ENCODE measurements at regions not wholly inside any gene's neighbourhood (a gene's known extent, or its start where the extent isn't known, plus 50 kb on each side); places are given as distances from the start of the nearest gene placed in this dataset.

DNA sequence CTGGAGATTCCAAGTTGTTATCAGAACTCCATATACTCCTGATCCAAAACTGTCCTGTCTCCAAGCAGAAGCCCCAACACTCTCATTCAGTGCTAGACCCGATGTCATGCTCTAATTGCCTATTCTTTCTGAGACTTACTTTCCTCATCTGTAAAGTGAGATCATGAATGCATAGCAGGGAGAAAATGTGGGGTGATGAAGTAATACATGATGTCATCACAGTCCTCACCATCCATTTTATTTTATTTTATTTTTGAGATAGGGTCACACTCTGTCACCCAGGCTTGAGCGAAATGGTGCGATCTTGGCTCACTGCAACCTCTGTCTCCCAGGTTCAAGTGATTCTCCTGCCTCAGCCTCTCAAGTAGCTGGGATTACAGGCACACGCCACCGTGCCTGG, 1554.0 kb upstream of the ADGRL3 start:
- Mint-ChIP-seq H3K4me1 (ENCODE audit: low read depth, unreplicated experiment) (no peaks in the 10 kb centered on the region), H3K36me3 (ENCODE audit: low read depth, unreplicated experiment) (no peaks in the 10 kb centered on the region), H3K4me3 (ENCODE audit: unreplicated experiment) (no peak overlapping the region), H3K27me3 (ENCODE audit: low read depth, unreplicated experiment) (no peaks in the 10 kb centered on the region), H3K27ac (ENCODE audit: unreplicated experiment) (no peak overlapping the region), H3K9me3 (ENCODE audit: unreplicated experiment) (peaks cover 2% of the 10 kb centered on the region)
- no peak overlapping the region for H3K9ac ChIP-seq (ENCODE audit: low read length)
- H3K9me3 ChIP-seq (ENCODE audit: insufficient read depth, low read depth, low read length) = no peaks in the 10 kb centered on the region
- no peak for TF ChIP-seq CTCF (IDR thresholded peaks at IDR 0.05; ENCODE audit: insufficient read depth, low read depth, low read length)
- FAIRE-seq = no peak
- DNase-seq (ENCODE audit: low read depth) = no peak
- no peak overlapping the region for H2AFZ ChIP-seq (ENCODE audit: low read depth, low read length)
- H3K27ac ChIP-seq (ENCODE audit: low read depth, low read length) = no peak overlapping the region
- no peaks in the 10 kb centered on the region for H3K4me1 ChIP-seq (ENCODE audit: insufficient read depth, low read length)
- no peaks in the 10 kb centered on the region for H3K27me3 ChIP-seq (ENCODE audit: insufficient read depth, low read length)
- no peak overlapping the region for H3K4me2 ChIP-seq (ENCODE audit: low read length)
- H3K36me3 ChIP-seq (ENCODE audit: insufficient read depth, low read length) = no peaks in the 10 kb centered on the region
- no peak overlapping the region for H3K4me3 ChIP-seq (ENCODE audit: insufficient read depth, low read depth, low read length)
- no peaks in the 10 kb centered on the region for H3K79me2 ChIP-seq (ENCODE audit: insufficient read depth, low read length)
- no peaks in the 10 kb centered on the region for H4K20me1 ChIP-seq (ENCODE audit: insufficient read depth, low read length)

DNA sequence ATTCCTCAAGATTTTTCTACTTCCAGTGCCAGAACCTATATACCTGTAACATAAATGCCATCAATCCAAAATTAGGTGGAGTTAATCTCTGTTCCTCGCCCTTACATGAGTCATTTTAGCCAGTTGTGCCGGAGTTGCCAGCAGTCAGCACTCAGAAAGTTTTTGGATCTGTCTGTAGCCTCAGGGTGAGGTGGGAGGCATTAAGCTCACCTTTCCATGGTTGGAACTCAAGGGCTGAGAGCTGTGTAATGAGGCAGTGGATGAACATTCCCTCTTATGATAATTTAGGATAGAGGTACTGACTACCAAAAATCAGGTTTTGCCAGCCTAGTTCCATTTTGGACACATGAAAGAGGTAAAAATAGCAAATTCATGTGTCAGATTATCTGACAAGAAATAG, 1553.1 kb upstream of the ADGRL3 start:
- H3K9me3 Mint-ChIP-seq (ENCODE audit: unreplicated experiment) = peaks cover 2% of the 10 kb centered on the region
- Histone ChIP-seq H2AFZ (ENCODE audit: low read depth, low read length) (no peak overlapping the region), H3K9ac (ENCODE audit: low read length) (no peak overlapping the region), H4K20me1 (ENCODE audit: insufficient read depth, low read length) (no peaks in the 10 kb centered on the region), H3K27me3 (ENCODE audit: insufficient read depth, low read length) (no peaks in the 10 kb centered on the region), H3K27ac (ENCODE audit: low read depth, low read length) (no peak overlapping the region), H3K36me3 (ENCODE audit: insufficient read depth, low read length) (no peaks in the 10 kb centered on the region), H3K79me2 (ENCODE audit: insufficient read depth, low read length) (no peaks in the 10 kb centered on the region), H3K4me2 (ENCODE audit: low read length) (no peak overlapping the region), H3K4me1 (ENCODE audit: insufficient read depth, low read length) (no peaks in the 10 kb centered on the region), H3K4me3 (ENCODE audit: insufficient read depth, low read depth, low read length) (no peak overlapping the region), H3K9me3 (ENCODE audit: insufficient read depth, low read depth, low read length) (no peaks in the 10 kb centered on the region)
- DNase-seq (ENCODE audit: low read depth) = no peak
- H3K4me1 Mint-ChIP-seq (ENCODE audit: low read depth, unreplicated experiment) = no peaks in the 10 kb centered on the region
- no peak for FAIRE-seq
- H3K27ac Mint-ChIP-seq (ENCODE audit: unreplicated experiment) = no peak overlapping the region
- TF ChIP-seq EZH2 (IDR thresholded peaks at IDR 0.05; ENCODE audit: insufficient read depth, low read length) = no peak
- TF ChIP-seq CTCF (IDR thresholded peaks at IDR 0.05; ENCODE audit: insufficient read depth, low read depth, low read length) = no peak
- H3K4me3 Mint-ChIP-seq (ENCODE audit: unreplicated experiment) = no peak overlapping the region
- H3K27me3 Mint-ChIP-seq (ENCODE audit: low read depth, unreplicated experiment) = no peaks in the 10 kb centered on the region
- no peaks in the 10 kb centered on the region for H3K36me3 Mint-ChIP-seq (ENCODE audit: low read depth, unreplicated experiment)

DNA sequence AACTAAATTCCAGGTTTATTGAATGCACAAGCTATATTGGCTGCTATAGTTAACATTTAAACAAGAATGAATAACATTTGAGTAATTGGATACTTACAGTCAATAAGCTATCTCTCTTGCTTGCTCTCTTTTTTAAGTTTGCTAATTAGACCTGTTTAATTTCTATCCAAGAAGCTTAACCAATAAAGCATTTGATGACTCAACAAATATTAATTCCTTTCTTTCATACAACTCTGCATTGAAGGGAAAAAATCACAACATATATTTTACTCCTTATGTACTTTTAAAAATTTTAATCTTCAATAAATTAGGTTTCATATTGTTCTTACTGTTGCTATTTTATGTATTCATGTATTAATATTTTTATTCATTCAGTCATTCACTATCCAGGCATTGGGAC, 1552.6 kb upstream of the ADGRL3 start:
- FAIRE-seq = no peak
- Mint-ChIP-seq H3K27ac (ENCODE audit: unreplicated experiment) (no peak overlapping the region), H3K36me3 (ENCODE audit: low read depth, unreplicated experiment) (no peaks in the 10 kb centered on the region), H3K4me1 (ENCODE audit: low read depth, unreplicated experiment) (no peaks in the 10 kb centered on the region), H3K4me3 (ENCODE audit: unreplicated experiment) (no peak overlapping the region), H3K9me3 (ENCODE audit: unreplicated experiment) (peaks cover 2% of the 10 kb centered on the region), H3K27me3 (ENCODE audit: low read depth, unreplicated experiment) (no peaks in the 10 kb centered on the region)
- H3K9me3 ChIP-seq (ENCODE audit: insufficient read depth, low read depth, low read length) = no peaks in the 10 kb centered on the region
- H3K4me2 ChIP-seq (ENCODE audit: low read length) = no peak overlapping the region
- no peak for DNase-seq (ENCODE audit: low read depth)
- no peak overlapping the region for H3K4me3 ChIP-seq (ENCODE audit: insufficient read depth, low read depth, low read length)
- no peaks in the 10 kb centered on the region for H3K27me3 ChIP-seq (ENCODE audit: insufficient read depth, low read length)
- TF ChIP-seq CTCF (IDR thresholded peaks at IDR 0.05; ENCODE audit: insufficient read depth, low read depth, low read length) (no peak), EZH2 (IDR thresholded peaks at IDR 0.05; ENCODE audit: insufficient read depth, low read length) (no peak)
- no peaks in the 10 kb centered on the region for H4K20me1 ChIP-seq (ENCODE audit: insufficient read depth, low read length)
- no peaks in the 10 kb centered on the region for H3K79me2 ChIP-seq (ENCODE audit: insufficient read depth, low read length)
- no peaks in the 10 kb centered on the region for H3K4me1 ChIP-seq (ENCODE audit: insufficient read depth, low read length)
- no peaks in the 10 kb centered on the region for H3K36me3 ChIP-seq (ENCODE audit: insufficient read depth, low read length)
- H3K9ac ChIP-seq (ENCODE audit: low read length) = no peak overlapping the region
- no peak overlapping the region for H2AFZ ChIP-seq (ENCODE audit: low read depth, low read length)
- no peak overlapping the region for H3K27ac ChIP-seq (ENCODE audit: low read depth, low read length)

Measured in astrocyte (in vitro differentiated cells and primary cell).